GM23248 (cell line): ENCODE measurements at regions not wholly inside any gene's neighbourhood (a gene's known extent, or its start where the extent isn't known, plus 50 kb on each side); places are given as distances from the start of the nearest gene placed in this dataset.
"Not testable (repeated sequence)": the region's sequence is repeated elsewhere in the genome, so short reads cannot be mapped to it uniquely, and the experiment has no call there.

Source experiments
- EZH2 ChIP-seq: fragments of 200-600 bp; sonication (generic); IDR thresholded peaks from 2 replicates; pipeline ENCODE4 v1.6.1; 2018; ENCODE audit warnings: antibody characterized with exemption, mild to moderate bottlenecking; ENCODE audit not compliant: insufficient read depth, poor library complexity, severe bottlenecking
- EZH2phosphoT487 ChIP-seq: fragments of 200-600 bp; sonication (generic); IDR thresholded peaks from 2 replicates; pipeline ENCODE4 v1.6.1; 2018; ENCODE audit warnings: antibody characterized with exemption, moderate library complexity, mild to moderate bottlenecking, low read depth; ENCODE audit not compliant: insufficient read depth

GRCh38 chr11:31949733-31950200 is 138.6 kb upstream of the PAX6 start:
- not testable (repeated sequence) for TF ChIP-seq EZH2, EZH2phosphoT487
